ENCODE measurements at regions not wholly inside any gene's neighbourhood (a gene's known extent, or its start where the extent isn't known, plus 50 kb on each side); places are given as distances from the start of the nearest gene placed in this dataset.

DNA sequence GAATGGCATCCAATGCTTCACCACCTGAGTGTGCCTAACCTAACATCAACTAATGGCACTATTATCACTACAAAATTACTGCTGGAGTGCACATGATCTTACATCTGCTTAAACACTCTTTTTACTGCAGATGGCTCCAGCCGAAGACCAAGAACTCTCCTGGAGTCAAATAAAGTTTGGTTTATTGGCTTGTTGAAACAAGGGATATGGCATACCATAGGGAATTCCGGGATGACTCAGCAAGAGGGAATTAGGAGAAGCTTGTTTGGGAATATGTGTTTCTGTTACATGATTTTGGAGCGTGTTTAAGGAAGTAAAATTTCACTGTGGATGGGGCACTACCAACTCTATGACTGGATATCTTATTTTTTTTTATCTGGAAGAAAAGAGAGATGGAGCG lies 872.6 kb downstream of the DTWD2 start:
- no peak for TF ChIP-seq POLR2A (IDR thresholded peaks at IDR 0.05; ENCODE audit: low read length)
- TF ChIP-seq GATA1 (IDR thresholded peaks at IDR 0.05; ENCODE audit: low read depth, low read length): no peak
